HepG2 (cell line): ENCODE measurements at regions not wholly inside any gene's neighbourhood (a gene's known extent, or its start where the extent isn't known, plus 50 kb on each side); places are given as distances from the start of the nearest gene placed in this dataset.

Experiments used
- ATAC-seq: fragments of 200-7000 bp; cut with Tn5 transposase; 3 replicates; pipeline ENCODE4 v1.9.1; 2020; ENCODE audit warnings: mild to moderate bottlenecking, moderate library complexity
- BruUV-seq: library from RNA; stranded (reverse); fragments of 400-500 nt; replicated peaks from 2 replicates; lab custom pipeline; 2021; lab: Mats Ljungman, UMichigan
- CTCF ChIA-PET: fragments of 300-600 bp; formaldehyde crosslinking; extraction: SDS; loops from one replicate; lab custom pipeline; 2021; ENCODE audit warnings: low total read pairs, inconsistent platforms, low intra/inter-chr PET ratio; lab: Yijun Ruan, JAX
- POLR2A ChIA-PET: fragments of 350-600 bp; sonication (Branson Sonifier 250); formaldehyde crosslinking; loops from one replicate; lab custom pipeline; 2020; ENCODE audit warnings: antibody characterized with exemption, inconsistent platforms; lab: Yijun Ruan, JAX
- DNase-seq: peaks from one replicate; pipeline ENCODE4 v3.0.0-alpha.2; 2015; ENCODE audit warnings: low spot score
- FAIRE-seq: peaks from 3 replicates; lab custom pipeline; 2011; peaks lifted over from hg19 to GRCh38; lab: Jason Lieb, UNC
- H2AFZ ChIP-seq: one replicate; pipeline ENCODE4 v1.6.1; 2011; ENCODE audit warnings: low read length, inconsistent platforms
- H3K27ac ChIP-seq: fragments of 300-600 bp; 3 replicates; pipeline ENCODE4 v1.8.0; 2011; ENCODE audit warnings: mixed run types, mild to moderate bottlenecking, mixed read lengths, low read length, inconsistent platforms; ENCODE audit not compliant: insufficient read depth; ENCODE audit errors: extremely low read length
- H3K27me3 ChIP-seq, 2 experiments: fragments of 200-600 bp in 1 of 2; 2 replicates in 1 of 2; 3 replicates in 1 of 2; pipeline versions ENCODE4 v1.6.0 to v1.8.0; 2011; ENCODE audit warnings: low read length in 2 of 2, mild to moderate bottlenecking in 2 of 2, moderate library complexity in 2 of 2, inconsistent platforms in 1 of 2; ENCODE audit not compliant: insufficient read depth in 2 of 2, control insufficient read depth in 1 of 2
- H3K36me3 ChIP-seq, 2 experiments: fragments of 200-600 bp in 1 of 2; replicated peaks in 1 of 2; 2 replicates in 1 of 2; 3 replicates in 1 of 2; pipeline versions ENCODE4 v1.5.1 to v1.8.0; 2011; ENCODE audit warnings: low read length in 2 of 2, inconsistent platforms in 1 of 2; ENCODE audit not compliant: insufficient read depth in 2 of 2, control insufficient read depth in 1 of 2
- H3K4me1 ChIP-seq: 2 replicates; pipeline ENCODE4 v1.5.1; 2012; ENCODE audit warnings: low read length, inconsistent platforms; ENCODE audit not compliant: insufficient read depth
- H3K4me2 ChIP-seq: 2 replicates; pipeline ENCODE4 v1.6.0; 2011; ENCODE audit warnings: low read depth, low read length, inconsistent platforms
- H3K4me3 ChIP-seq, 3 experiments: fragments of 200-600 bp in 1 of 3; sonication (generic), shearing (Covaris generic) in 1 of 3; replicated peaks in 1 of 3; 2 replicates each; pipeline ENCODE4 v1.5.1; 2011 to 2016; ENCODE audit warnings: low read length in 3 of 3, inconsistent platforms in 2 of 3, low read depth in 2 of 3, mild to moderate bottlenecking in 2 of 3, control low read depth in 1 of 3, mixed read lengths in 1 of 3; ENCODE audit not compliant: insufficient read depth in 1 of 3
- H3K79me2 ChIP-seq: one replicate; pipeline ENCODE4 v1.6.1; 2011; ENCODE audit warnings: low read length, inconsistent platforms; ENCODE audit not compliant: insufficient read depth
- H3K9ac ChIP-seq: 2 replicates; pipeline ENCODE4 v1.6.0; 2011; ENCODE audit warnings: mild to moderate bottlenecking, low read depth, low read length, inconsistent platforms; ENCODE audit not compliant: insufficient read depth
- H3K9me3 ChIP-seq: 2 replicates; pipeline ENCODE4 v1.5.1; 2012; ENCODE audit warnings: mild to moderate bottlenecking, low read length
- H4K20me1 ChIP-seq: 2 replicates; pipeline ENCODE4 v1.6.0; 2011; ENCODE audit warnings: inconsistent platforms, mild to moderate bottlenecking, low read length, moderate library complexity; ENCODE audit not compliant: insufficient read depth
- ETV5 ChIP-seq: IDR thresholded peaks from 2 replicates; pipeline ENCODE4 v1.6.1; 2018; ENCODE audit warnings: missing biosample characterization, missing genetic modification reagents, inconsistent platforms, borderline replicate concordance
- IRX3 ChIP-seq: sonication (generic); formaldehyde crosslinking; IDR thresholded peaks from 2 replicates; pipeline ENCODE4 v1.8.1; 2023; ENCODE audit warnings: mild to moderate bottlenecking, low read depth, missing genetic modification reagents, borderline replicate concordance
- KDM4B ChIP-seq: sonication (generic); formaldehyde crosslinking; IDR thresholded peaks from 2 replicates; pipeline ENCODE4 v1.4.0; 2020; ENCODE audit warnings: missing genetic modification reagents
- PAX8 ChIP-seq: sonication (generic); formaldehyde crosslinking; IDR thresholded peaks from 2 replicates; pipeline ENCODE4 v1.8.0; 2022; ENCODE audit warnings: mild to moderate bottlenecking, missing genetic modification reagents, borderline replicate concordance
- RAD51 ChIP-seq: fragments of 450-650 bp; IDR thresholded peaks from 2 replicates; pipeline ENCODE4 v1.6.1; 2016; ENCODE audit warnings: borderline replicate concordance
- SALL1 ChIP-seq: sonication (generic); formaldehyde crosslinking; IDR thresholded peaks from 2 replicates; pipeline ENCODE4 v1.8.0; 2022; ENCODE audit warnings: mild to moderate bottlenecking, missing genetic modification reagents
- ZNF232 ChIP-seq: sonication (generic); formaldehyde crosslinking; IDR thresholded peaks from 2 replicates; pipeline ENCODE4 v1.4.0; 2020; ENCODE audit warnings: missing genetic modification reagents, borderline replicate concordance
- ZNF570 ChIP-seq: sonication (generic); formaldehyde crosslinking; IDR thresholded peaks from 2 replicates; pipeline ENCODE4 v1.4.0; 2020; ENCODE audit warnings: mild to moderate bottlenecking, missing genetic modification reagents, borderline replicate concordance
- ZSCAN30 ChIP-seq: sonication (generic); formaldehyde crosslinking; IDR thresholded peaks from 2 replicates; pipeline ENCODE4 v1.5.0; 2020; ENCODE audit warnings: mild to moderate bottlenecking, missing genetic modification reagents
- WGBS: methylation state at CpG from one replicate; pipeline ENCODE4 v1.1.6; 2017; ENCODE audit warnings: low lambda C conversion rate; 5-methylcytosine and 5-hydroxymethylcytosine counted together
- in situ Hi-C: cut with HindIII; loops from 2 replicates; pipeline ENCODE4 v1.10.0; 2017; ENCODE audit warnings: low pct_unique_long_range_greater_than_20kb; ENCODE audit not compliant: extremely low pct_ligation_motif_present
- intact Hi-C: fragments of 100-400 bp; cut with micrococcal nuclease; formaldehyde crosslinking; loops from one replicate; pipeline ENCODE4 v1.10.0; 2022; ENCODE audit not compliant: unreplicated experiment
- TF ChIP-seq, protein P1 (sequence below): IDR thresholded peaks from 2 replicates; pipeline ENCODE4 v1.6.1; 2016; ENCODE audit warnings: control low read depth
- TF ChIP-seq, protein P2 (sequence below): sonication (generic); formaldehyde crosslinking; IDR thresholded peaks from 2 replicates; pipeline ENCODE4 v1.5.0; 2020; ENCODE audit warnings: mild to moderate bottlenecking, missing genetic modification reagents
- TF ChIP-seq, protein P3 (sequence below), 2 experiments: fragments of 450-650 bp in 1 of 2; sonication (generic) in 1 of 2; formaldehyde crosslinking; IDR thresholded peaks; 2 replicates each; pipeline versions ENCODE4 v1.5.0 to v1.8.0; 2020 to 2022; ENCODE audit warnings: mild to moderate bottlenecking in 1 of 2, missing genetic modification reagents in 1 of 2
- TF ChIP-seq, protein P4 (sequence below): sonication (generic); formaldehyde crosslinking; IDR thresholded peaks from 2 replicates; pipeline ENCODE4 v1.4.0; 2020; ENCODE audit warnings: missing genetic modification reagents, borderline replicate concordance

DNA sequence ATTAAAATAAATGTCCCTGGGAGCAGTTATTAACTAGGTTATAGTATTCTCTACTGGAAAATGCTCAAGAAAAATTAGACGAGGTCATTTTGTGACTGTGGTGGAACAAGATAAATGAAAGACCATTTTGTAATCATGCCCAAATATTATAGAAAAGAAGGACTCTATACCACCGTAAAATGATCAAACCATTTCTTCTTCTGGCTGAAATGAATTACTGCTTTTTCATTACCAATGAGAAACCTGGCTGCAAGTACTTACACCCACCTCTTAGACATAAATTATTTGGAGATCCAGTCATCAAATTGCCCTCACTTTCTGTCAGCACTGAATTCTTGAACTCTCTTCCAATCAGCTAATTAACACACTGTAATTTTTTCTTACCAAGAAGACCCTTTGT, 74.2 kb upstream of the FSIP2 start:
- Histone ChIP-seq H3K27me3 (no peaks in the 10 kb centered on the region; a peak in 1 of 5 replicates), H3K27ac (no peak overlapping the region), H3K4me2 (no peak overlapping the region), H3K4me3 (no peak overlapping the region), H3K36me3 (no peaks in the 10 kb centered on the region), H3K9me3 (no peaks in the 10 kb centered on the region), H2AFZ (no peak overlapping the region), H4K20me1 (no peaks in the 10 kb centered on the region), H3K9ac (no peak overlapping the region), H3K79me2 (no peaks in the 10 kb centered on the region), H3K4me1 (no peaks in the 10 kb centered on the region)
- POLR2A ChIA-PET = no interaction called here
- no TSS peak for BruUV-seq
- in situ Hi-C loops = no loop called here
- no peak for FAIRE-seq
- intact Hi-C loops = no loop called here
- CTCF ChIA-PET = no interaction called here
- WGBS = 6% methylated on average over 2 of the region's 2 CpGs
- DNase-seq = no peak
- TF ChIP-seq, protein P1, sequence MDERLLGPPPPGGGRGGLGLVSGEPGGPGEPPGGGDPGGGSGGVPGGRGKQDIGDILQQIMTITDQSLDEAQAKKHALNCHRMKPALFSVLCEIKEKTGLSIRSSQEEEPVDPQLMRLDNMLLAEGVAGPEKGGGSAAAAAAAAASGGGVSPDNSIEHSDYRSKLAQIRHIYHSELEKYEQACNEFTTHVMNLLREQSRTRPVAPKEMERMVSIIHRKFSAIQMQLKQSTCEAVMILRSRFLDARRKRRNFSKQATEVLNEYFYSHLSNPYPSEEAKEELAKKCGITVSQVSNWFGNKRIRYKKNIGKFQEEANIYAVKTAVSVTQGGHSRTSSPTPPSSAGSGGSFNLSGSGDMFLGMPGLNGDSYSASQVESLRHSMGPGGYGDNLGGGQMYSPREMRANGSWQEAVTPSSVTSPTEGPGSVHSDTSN (CRISPR knock-in tag) = no peak
- TF ChIP-seq PAX8 (no peak), ETV5 (CRISPR knock-in tag) (no peak)
- TF ChIP-seq, protein P2, sequence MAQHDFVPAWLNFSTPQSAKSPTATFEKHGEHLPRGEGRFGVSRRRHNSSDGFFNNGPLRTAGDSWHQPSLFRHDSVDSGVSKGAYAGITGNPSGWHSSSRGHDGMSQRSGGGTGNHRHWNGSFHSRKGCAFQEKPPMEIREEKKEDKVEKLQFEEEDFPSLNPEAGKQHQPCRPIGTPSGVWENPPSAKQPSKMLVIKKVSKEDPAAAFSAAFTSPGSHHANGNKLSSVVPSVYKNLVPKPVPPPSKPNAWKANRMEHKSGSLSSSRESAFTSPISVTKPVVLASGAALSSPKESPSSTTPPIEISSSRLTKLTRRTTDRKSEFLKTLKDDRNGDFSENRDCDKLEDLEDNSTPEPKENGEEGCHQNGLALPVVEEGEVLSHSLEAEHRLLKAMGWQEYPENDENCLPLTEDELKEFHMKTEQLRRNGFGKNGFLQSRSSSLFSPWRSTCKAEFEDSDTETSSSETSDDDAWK (CRISPR knock-in tag) = no peak
- ATAC-seq = no peak

DNA sequence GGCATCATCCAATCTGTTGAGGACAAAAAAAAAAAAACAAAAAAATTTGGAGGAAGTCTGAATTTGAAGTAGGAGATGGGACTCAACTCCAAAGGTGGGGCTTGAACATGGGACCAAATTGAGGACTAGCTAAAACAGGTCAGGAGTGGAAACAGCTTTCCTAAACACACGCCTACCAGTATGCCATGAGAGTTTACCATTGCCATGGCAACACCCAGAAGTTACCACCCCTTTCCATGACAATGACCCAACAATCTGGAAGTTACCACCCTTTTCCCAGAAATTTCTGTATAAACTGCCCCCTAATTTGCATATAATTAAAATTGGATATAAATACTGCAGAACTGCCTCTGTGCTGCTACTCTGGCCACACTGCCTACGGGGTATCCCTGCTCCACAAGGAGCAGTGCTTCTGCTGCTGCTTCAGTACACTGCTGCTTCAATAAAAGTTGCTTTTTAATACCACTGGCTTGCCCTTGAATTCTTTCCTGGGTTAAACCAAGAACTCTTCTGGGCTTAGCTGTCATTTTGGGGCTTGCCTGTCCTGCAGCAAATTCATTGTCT, 73.3 kb upstream of the FSIP2 start:
- Histone ChIP-seq H3K4me2 (no peak overlapping the region), H3K79me2 (no peaks in the 10 kb centered on the region), H3K4me3 (no peak overlapping the region), H3K36me3 (no peaks in the 10 kb centered on the region), H3K4me1 (no peaks in the 10 kb centered on the region), H4K20me1 (no peaks in the 10 kb centered on the region), H3K27me3 (no peaks in the 10 kb centered on the region; a peak in 1 of 5 replicates), H2AFZ (peak overlapping the region; percentile 5), H3K9ac (no peak overlapping the region), H3K9me3 (no peaks in the 10 kb centered on the region), H3K27ac (no peak overlapping the region)
- in situ Hi-C loops = no loop called here
- no peak for ATAC-seq
- CTCF ChIA-PET = no interaction called here
- DNase-seq = no peak
- TF ChIP-seq IRX3 (CRISPR knock-in tag) (no peak), ZSCAN30 (no peak), ZNF570 (CRISPR knock-in tag) (no peak), KDM4B (CRISPR knock-in tag) (no peak), RAD51 (no peak), SALL1 (no peak), ZNF232 (CRISPR knock-in tag) (no peak)
- TF ChIP-seq, protein P3, sequence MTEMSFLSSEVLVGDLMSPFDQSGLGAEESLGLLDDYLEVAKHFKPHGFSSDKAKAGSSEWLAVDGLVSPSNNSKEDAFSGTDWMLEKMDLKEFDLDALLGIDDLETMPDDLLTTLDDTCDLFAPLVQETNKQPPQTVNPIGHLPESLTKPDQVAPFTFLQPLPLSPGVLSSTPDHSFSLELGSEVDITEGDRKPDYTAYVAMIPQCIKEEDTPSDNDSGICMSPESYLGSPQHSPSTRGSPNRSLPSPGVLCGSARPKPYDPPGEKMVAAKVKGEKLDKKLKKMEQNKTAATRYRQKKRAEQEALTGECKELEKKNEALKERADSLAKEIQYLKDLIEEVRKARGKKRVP (CRISPR knock-in tag; IDR thresholded peaks at IDR 0.05) = no peak
- TF ChIP-seq, protein P4, sequence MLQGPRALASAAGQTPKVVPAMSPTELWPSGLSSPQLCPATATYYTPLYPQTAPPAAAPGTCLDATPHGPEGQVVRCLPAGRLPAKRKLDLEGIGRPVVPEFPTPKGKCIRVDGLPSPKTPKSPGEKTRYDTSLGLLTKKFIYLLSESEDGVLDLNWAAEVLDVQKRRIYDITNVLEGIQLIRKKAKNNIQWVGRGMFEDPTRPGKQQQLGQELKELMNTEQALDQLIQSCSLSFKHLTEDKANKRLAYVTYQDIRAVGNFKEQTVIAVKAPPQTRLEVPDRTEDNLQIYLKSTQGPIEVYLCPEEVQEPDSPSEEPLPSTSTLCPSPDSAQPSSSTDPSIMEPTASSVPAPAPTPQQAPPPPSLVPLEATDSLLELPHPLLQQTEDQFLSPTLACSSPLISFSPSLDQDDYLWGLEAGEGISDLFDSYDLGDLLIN (CRISPR knock-in tag) = no peak
- intact Hi-C loops = no loop called here
- 19% methylated on average over 2 of the region's 2 CpGs for WGBS
- no peak for FAIRE-seq
- POLR2A ChIA-PET = no interaction called here
- BruUV-seq = no TSS peak
